ENCODE measurements at regions not wholly inside any gene's neighbourhood (a gene's known extent, or its start where the extent isn't known, plus 50 kb on each side); places are given as distances from the start of the nearest gene placed in this dataset.

DNA sequence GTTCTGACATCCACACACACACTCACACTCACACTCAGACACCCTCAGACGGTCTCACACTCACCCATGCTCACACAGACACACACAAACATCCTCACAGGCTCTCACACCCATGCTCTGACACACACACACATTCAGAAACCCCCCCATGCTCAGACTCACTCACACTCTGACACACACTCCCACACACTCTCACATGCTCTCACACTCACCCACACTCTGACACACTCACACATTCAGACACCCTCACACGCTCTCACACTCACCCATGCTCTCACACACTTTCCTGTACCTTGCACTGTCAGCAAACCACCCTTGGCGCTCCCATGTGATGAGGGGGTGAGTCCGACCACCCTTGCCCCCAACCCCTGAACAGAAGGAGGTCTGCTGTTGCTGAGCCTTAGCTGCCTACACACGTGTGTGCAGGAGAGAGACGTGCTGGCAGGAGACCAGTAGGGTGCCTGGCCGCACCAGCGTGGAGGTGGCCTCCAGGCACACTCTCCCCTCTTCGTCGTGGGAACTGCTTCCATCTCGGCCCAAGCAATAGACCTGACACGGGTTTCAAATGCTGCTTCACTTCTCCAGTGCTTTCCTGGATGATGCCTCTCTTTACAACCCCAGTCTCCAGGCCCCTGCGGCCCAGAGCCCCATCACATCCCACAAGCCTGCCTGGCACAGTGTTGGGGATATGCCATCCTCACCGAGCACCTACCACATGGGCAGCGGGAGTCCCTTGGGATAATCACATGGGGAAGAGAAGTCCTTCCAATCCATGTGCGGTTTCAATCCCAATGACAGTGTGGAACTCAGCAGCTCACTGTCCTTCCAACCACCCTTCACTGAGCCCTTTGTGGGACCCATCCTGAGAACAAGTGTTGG, 267.8 kb upstream of the FOXF1 start:
- H3K4me3 ChIP-seq: no peak overlapping the region
- H3K4me1 ChIP-seq (ENCODE audit: control insufficient read depth in 1 of 2, low read depth in 2 of 2): no peaks in the 10 kb centered on the region
- H3K27ac ChIP-seq: no peak overlapping the region
- ATAC-seq (ENCODE audit: insufficient number of reproducible peaks, low FRiP score, low read depth): no peak
- H3K27me3 ChIP-seq (replicated peaks; ENCODE audit: insufficient read depth): no peaks in the 10 kb centered on the region
- no peaks in the 10 kb centered on the region for H3K36me3 ChIP-seq
- no peaks in the 10 kb centered on the region for H3K9me3 ChIP-seq
- TF ChIP-seq, protein P1, sequence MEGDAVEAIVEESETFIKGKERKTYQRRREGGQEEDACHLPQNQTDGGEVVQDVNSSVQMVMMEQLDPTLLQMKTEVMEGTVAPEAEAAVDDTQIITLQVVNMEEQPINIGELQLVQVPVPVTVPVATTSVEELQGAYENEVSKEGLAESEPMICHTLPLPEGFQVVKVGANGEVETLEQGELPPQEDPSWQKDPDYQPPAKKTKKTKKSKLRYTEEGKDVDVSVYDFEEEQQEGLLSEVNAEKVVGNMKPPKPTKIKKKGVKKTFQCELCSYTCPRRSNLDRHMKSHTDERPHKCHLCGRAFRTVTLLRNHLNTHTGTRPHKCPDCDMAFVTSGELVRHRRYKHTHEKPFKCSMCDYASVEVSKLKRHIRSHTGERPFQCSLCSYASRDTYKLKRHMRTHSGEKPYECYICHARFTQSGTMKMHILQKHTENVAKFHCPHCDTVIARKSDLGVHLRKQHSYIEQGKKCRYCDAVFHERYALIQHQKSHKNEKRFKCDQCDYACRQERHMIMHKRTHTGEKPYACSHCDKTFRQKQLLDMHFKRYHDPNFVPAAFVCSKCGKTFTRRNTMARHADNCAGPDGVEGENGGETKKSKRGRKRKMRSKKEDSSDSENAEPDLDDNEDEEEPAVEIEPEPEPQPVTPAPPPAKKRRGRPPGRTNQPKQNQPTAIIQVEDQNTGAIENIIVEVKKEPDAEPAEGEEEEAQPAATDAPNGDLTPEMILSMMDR (IDR thresholded peaks at IDR 0.05): no peak
- no peak for DNase-seq (ENCODE audit: low spot score)

DNA sequence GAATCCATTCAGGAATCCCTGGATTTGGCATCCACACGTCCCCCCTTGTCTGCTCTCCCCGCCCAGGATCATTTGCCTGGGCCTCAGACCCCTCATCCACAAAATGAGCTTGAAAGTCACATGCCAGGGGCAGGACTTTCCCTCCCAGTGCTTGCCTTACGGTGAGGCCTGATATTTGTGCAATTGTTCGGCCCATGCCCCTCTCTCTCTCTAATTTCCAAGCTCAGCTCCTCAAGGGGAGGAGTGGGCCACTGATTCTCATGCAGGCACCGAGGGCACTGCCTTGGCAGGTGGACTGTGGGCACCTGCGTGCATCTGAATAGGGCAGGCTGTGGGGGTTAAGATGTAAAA, 267.2 kb upstream of the FOXF1 start:
- Histone ChIP-seq H3K27ac (no peak overlapping the region), H3K36me3 (no peaks in the 10 kb centered on the region), H3K9me3 (no peaks in the 10 kb centered on the region), H3K4me3 (no peak overlapping the region), H3K4me1 (ENCODE audit: control insufficient read depth in 1 of 2, low read depth in 2 of 2) (no peaks in the 10 kb centered on the region), H3K27me3 (replicated peaks; ENCODE audit: insufficient read depth) (no peaks in the 10 kb centered on the region)
- TF ChIP-seq, protein P1 (IDR thresholded peaks at IDR 0.05): no peak
- DNase-seq (ENCODE audit: low spot score): no peak
- no peak for ATAC-seq (ENCODE audit: insufficient number of reproducible peaks, low FRiP score, low read depth)

GRCh38 chr16:86243571-86244154, 266.7 kb upstream of the FOXF1 start:
- DNase-seq (ENCODE audit: low spot score) (no peak), ATAC-seq (ENCODE audit: insufficient number of reproducible peaks, low FRiP score, low read depth) (no peak)
- Histone ChIP-seq H3K4me1 (ENCODE audit: control insufficient read depth in 1 of 2, low read depth in 2 of 2) (no peaks in the 10 kb centered on the region), H3K27me3 (replicated peaks; ENCODE audit: insufficient read depth) (no peaks in the 10 kb centered on the region), H3K9me3 (no peaks in the 10 kb centered on the region), H3K36me3 (no peaks in the 10 kb centered on the region), H3K27ac (no peak overlapping the region), H3K4me3 (no peak overlapping the region)
- TF ChIP-seq, protein P1 (IDR thresholded peaks at IDR 0.05): no peak

- H3K4me1 ChIP-seq (ENCODE audit: control insufficient read depth in 1 of 2, low read depth in 2 of 2): no peaks in the 10 kb centered on the region
- no peaks in the 10 kb centered on the region for H3K9me3 ChIP-seq
- no peaks in the 10 kb centered on the region for H3K36me3 ChIP-seq
- DNase-seq (ENCODE audit: low spot score): no peak
- no peak overlapping the region for H3K27ac ChIP-seq
- no peak for ATAC-seq (ENCODE audit: insufficient number of reproducible peaks, low FRiP score, low read depth)
- TF ChIP-seq, protein P1 (IDR thresholded peaks at IDR 0.05): no peak
- H3K27me3 ChIP-seq (replicated peaks; ENCODE audit: insufficient read depth): no peaks in the 10 kb centered on the region
- H3K4me3 ChIP-seq: no peak overlapping the region
These were observed 266.2 kb upstream of the FOXF1 start for GRCh38 chr16:86244158-86244557.

- TF ChIP-seq, protein P1 (IDR thresholded peaks at IDR 0.05): no peak
- Histone ChIP-seq H3K9me3 (no peaks in the 10 kb centered on the region), H3K4me1 (ENCODE audit: control insufficient read depth in 1 of 2, low read depth in 2 of 2) (no peaks in the 10 kb centered on the region), H3K27me3 (replicated peaks; ENCODE audit: insufficient read depth) (no peaks in the 10 kb centered on the region), H3K4me3 (no peak overlapping the region), H3K27ac (no peak overlapping the region), H3K36me3 (no peaks in the 10 kb centered on the region)
- no peak for ATAC-seq (ENCODE audit: insufficient number of reproducible peaks, low FRiP score, low read depth)
- no peak for DNase-seq (ENCODE audit: low spot score)
These were observed 265.4 kb upstream of the FOXF1 start for GRCh38 chr16:86244936-86245335.
